Endodermal cell (in vitro differentiated cells): ENCODE measurements at regions not wholly inside any gene's neighbourhood (a gene's known extent, or its start where the extent isn't known, plus 50 kb on each side); places are given as distances from the start of the nearest gene placed in this dataset.

ENCODE experiments used
- DNase-seq: peaks from one replicate; pipeline ENCODE4 v3.0.0-alpha.2; 2017
- H3K27ac ChIP-seq: 2 replicates; pipeline ENCODE4 v1.5.1; 2013; ENCODE audit warnings: mild to moderate bottlenecking, low read depth, low read length, moderate library complexity
- H3K27me3 ChIP-seq: 2 replicates; pipeline ENCODE4 v1.6.1; 2013; ENCODE audit warnings: mild to moderate bottlenecking, low read length, moderate library complexity; ENCODE audit not compliant: insufficient read depth, control insufficient read depth, poor library complexity, severe bottlenecking
- H3K36me3 ChIP-seq: 2 replicates; pipeline ENCODE4 v1.7.0; 2013; ENCODE audit warnings: mild to moderate bottlenecking, low read length, moderate library complexity; ENCODE audit not compliant: control insufficient read depth, insufficient read depth
- H3K4me1 ChIP-seq: one replicate; pipeline ENCODE4 v1.7.0; 2013; ENCODE audit warnings: low read length; ENCODE audit not compliant: control insufficient read depth, insufficient read depth
- H3K4me3 ChIP-seq: 2 replicates; pipeline ENCODE4 v1.5.1; 2013; ENCODE audit warnings: mild to moderate bottlenecking, low read length, moderate library complexity
- H3K9ac ChIP-seq: 2 replicates; pipeline ENCODE4 v1.6.1; 2013; ENCODE audit warnings: mild to moderate bottlenecking, low read length, moderate library complexity; ENCODE audit not compliant: poor library complexity, severe bottlenecking; ENCODE audit errors: extremely low read depth
- H3K9me3 ChIP-seq: 2 replicates; pipeline ENCODE4 v1.6.1; 2013; ENCODE audit warnings: mild to moderate bottlenecking, low read length, moderate library complexity; ENCODE audit not compliant: control insufficient read depth
- H3K27ac Mint-ChIP-seq: 2 replicates; pipeline ENCODE4 v1.8.0; 2020; ENCODE audit warnings: mixed read lengths
- H3K27me3 Mint-ChIP-seq: 2 replicates; pipeline ENCODE4 v1.8.0; 2021; ENCODE audit warnings: mild to moderate bottlenecking, mixed read lengths; ENCODE audit not compliant: insufficient read depth
- H3K36me3 Mint-ChIP-seq: 2 replicates; pipeline ENCODE4 v1.8.0; 2020; ENCODE audit warnings: low read depth, mixed read lengths
- H3K4me1 Mint-ChIP-seq: 2 replicates; pipeline ENCODE4 v1.8.0; 2020; ENCODE audit warnings: mixed read lengths
- H3K4me3 Mint-ChIP-seq: 2 replicates; pipeline ENCODE4 v1.8.0; 2020; ENCODE audit warnings: mild to moderate bottlenecking, moderate library complexity, mixed read lengths
- H3K9me3 Mint-ChIP-seq: 2 replicates; pipeline ENCODE4 v1.8.0; 2020; ENCODE audit warnings: mild to moderate bottlenecking, mixed read lengths
- CTCF ChIP-seq: fragments of 200-600 bp; sonication (generic); conservative IDR thresholded peaks from 2 replicates; pipeline ENCODE4 v1.5.0; 2021; ENCODE audit warnings: antibody characterized with exemption, mild to moderate bottlenecking
- WGBS, 2 experiments: methylation state at CpG; one replicate each; pipeline versions ENCODE4 v1.1.5 to v1.1.7; 2013; ENCODE audit warnings: missing lambda C conversion rate in 2 of 2, mixed read lengths in 1 of 2; ENCODE audit not compliant: insufficient coverage in 1 of 2, insufficient read length in 1 of 2; 5-methylcytosine and 5-hydroxymethylcytosine counted together

GRCh38 chr18:55663891-55664290 lies 75.9 kb upstream of the TCF4 start:
- H3K36me3 Mint-ChIP-seq: no peaks in the 10 kb centered on the region
- H3K36me3 ChIP-seq: no peaks in the 10 kb centered on the region
- no peak overlapping the region for H3K9ac ChIP-seq
- H3K27me3 Mint-ChIP-seq: peaks cover 4% of the 10 kb centered on the region
- no peaks in the 10 kb centered on the region for H3K9me3 ChIP-seq
- no peak overlapping the region for H3K27ac ChIP-seq
- DNase-seq: no peak
- H3K9me3 Mint-ChIP-seq: peaks cover 19% of the 10 kb centered on the region
- 90 to 94% methylated on average over 4 of the region's 4 CpGs for WGBS, 2 experiments
- no peak overlapping the region for H3K4me3 ChIP-seq
- no peaks in the 10 kb centered on the region for H3K4me1 Mint-ChIP-seq
- H3K4me1 ChIP-seq: no peaks in the 10 kb centered on the region
- H3K27me3 ChIP-seq: no peaks in the 10 kb centered on the region
- no peak overlapping the region for H3K27ac Mint-ChIP-seq
- TF ChIP-seq CTCF: no peak
- H3K4me3 Mint-ChIP-seq: no peak overlapping the region

GRCh38 chr18:55658598-55658997 lies 70.6 kb upstream of the TCF4 start:
- no peak overlapping the region for H3K27ac Mint-ChIP-seq
- H3K27me3 ChIP-seq: no peaks in the 10 kb centered on the region
- no peak overlapping the region for H3K27ac ChIP-seq
- no peaks in the 10 kb centered on the region for H3K4me1 ChIP-seq
- no peaks in the 10 kb centered on the region for H3K9me3 ChIP-seq
- H3K9ac ChIP-seq: no peak overlapping the region
- H3K36me3 ChIP-seq: no peaks in the 10 kb centered on the region
- H3K4me3 ChIP-seq: no peak overlapping the region
- TF ChIP-seq CTCF: no peak
- no peaks in the 10 kb centered on the region for H3K9me3 Mint-ChIP-seq
- H3K27me3 Mint-ChIP-seq: peaks cover 4% of the 10 kb centered on the region
- no peak for DNase-seq
- 100% methylated on average over 1 of the region's 2 CpGs; no CpG with 5 or more reads in 1 of the 2 experiments for WGBS, 2 experiments
- H3K4me1 Mint-ChIP-seq: no peaks in the 10 kb centered on the region
- H3K4me3 Mint-ChIP-seq: no peak overlapping the region
- H3K36me3 Mint-ChIP-seq: no peaks in the 10 kb centered on the region

GRCh38 chr18:55657572-55658331 lies 69.8 kb upstream of the TCF4 start:
- no peaks in the 10 kb centered on the region for H3K4me1 Mint-ChIP-seq
- H3K9me3 Mint-ChIP-seq: no peaks in the 10 kb centered on the region
- no peak overlapping the region for H3K27ac Mint-ChIP-seq
- no peak overlapping the region for H3K27ac ChIP-seq
- H3K9ac ChIP-seq: no peak overlapping the region
- no peaks in the 10 kb centered on the region for H3K27me3 ChIP-seq
- H3K4me1 ChIP-seq: no peaks in the 10 kb centered on the region
- H3K36me3 ChIP-seq: no peaks in the 10 kb centered on the region
- no peak for DNase-seq
- no peaks in the 10 kb centered on the region for H3K9me3 ChIP-seq
- H3K4me3 ChIP-seq: no peak overlapping the region
- H3K4me3 Mint-ChIP-seq: no peak overlapping the region
- no peaks in the 10 kb centered on the region for H3K36me3 Mint-ChIP-seq
- H3K27me3 Mint-ChIP-seq: peaks cover 4% of the 10 kb centered on the region
- 92% methylated on average over 3 to 4 of the region's 4 CpGs for WGBS, 2 experiments
- TF ChIP-seq CTCF: no peak
